ENCODE measurements at regions not wholly inside any gene's neighbourhood (a gene's known extent, or its start where the extent isn't known, plus 50 kb on each side); places are given as distances from the start of the nearest gene placed in this dataset.
A peak's percentile ranks its signal among the peaks of the same experiment; 100 is the strongest.

DNA sequence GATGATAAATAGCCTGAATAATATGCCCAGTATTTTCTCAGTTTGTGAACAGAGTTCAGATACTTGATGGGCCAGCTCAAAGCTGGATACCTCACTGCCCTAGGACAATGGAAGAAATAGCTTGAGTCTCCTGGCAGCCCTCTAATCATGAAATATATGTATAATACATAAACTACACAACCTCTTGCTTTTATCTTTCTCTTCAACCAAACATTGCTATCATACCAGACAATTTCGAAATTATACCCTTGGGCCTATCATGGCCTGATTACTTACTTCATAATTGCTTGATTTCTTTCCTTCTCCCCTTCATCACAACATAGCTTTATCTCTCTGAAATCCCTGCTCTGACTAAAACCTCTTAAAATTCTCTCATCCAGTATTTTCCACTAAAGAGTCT is 1144.9 kb upstream of the C9orf72 start:
- no peak for DNase-seq (ENCODE audit: low read depth)

GRCh38 chr9:28720746-28721145 is 1147.5 kb upstream of the C9orf72 start:
- no peak for DNase-seq (ENCODE audit: low read depth)

GRCh38 chr9:28730111-28730510 is 1156.8 kb upstream of the C9orf72 start:
- DNase-seq (ENCODE audit: low read depth), result no peak

- DNase-seq (ENCODE audit: low read depth), result no peak
Observed at GRCh38 chr9:28735738-28736342, 1162.6 kb upstream of the C9orf72 start.

DNA sequence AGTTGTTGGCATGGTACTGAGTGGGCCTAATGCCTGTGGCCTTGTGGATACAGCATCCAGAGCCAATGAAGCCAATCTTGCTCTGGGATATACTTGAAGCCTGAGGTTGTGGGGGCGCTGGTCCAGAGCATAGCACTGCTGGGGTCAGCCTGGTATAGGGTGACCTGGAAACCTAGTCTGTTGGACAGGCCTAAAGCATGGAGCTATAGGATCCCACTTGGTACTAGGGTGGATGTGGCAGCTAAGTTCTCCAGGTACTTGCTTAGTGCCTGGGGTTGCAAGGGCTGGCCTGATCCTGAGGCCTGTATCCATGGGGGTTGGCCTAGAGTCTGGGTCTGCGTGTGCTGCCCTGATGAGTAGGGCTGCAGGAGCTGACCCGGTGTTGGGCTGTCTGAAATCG is 1168.2 kb upstream of the C9orf72 start:
- DNase-seq (ENCODE audit: low read depth), result no peak

DNA sequence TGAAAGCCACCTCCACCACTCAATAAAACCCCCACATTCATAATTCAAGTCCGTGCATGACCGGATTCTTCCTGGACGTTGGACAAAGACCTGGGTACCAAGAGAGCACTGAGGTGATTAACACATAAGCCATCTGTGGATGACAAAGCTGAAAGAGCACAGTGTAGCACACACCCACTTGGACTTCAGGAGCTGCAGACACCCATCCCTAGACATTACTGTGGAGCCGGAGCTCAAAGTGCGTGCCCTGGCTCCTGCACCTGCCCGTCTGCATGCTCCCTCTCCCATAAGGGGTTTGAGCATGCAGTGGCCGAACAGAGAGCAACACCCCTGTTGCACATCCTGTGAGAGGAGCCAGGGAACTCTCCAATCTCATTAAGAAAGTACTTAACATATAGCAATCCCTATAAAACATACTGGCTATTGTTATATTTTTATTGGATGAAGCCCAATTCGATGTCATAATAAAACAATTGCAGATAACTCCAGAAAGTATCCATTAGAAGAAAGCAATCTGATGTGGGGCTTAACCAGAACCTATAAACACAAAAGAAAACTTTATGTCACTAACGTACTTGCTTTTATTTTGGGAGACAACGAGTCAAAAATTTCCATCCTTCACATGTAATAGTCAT is 1174.2 kb upstream of the C9orf72 start:
- DNase-seq (ENCODE audit: low read depth), result no peak

DNA sequence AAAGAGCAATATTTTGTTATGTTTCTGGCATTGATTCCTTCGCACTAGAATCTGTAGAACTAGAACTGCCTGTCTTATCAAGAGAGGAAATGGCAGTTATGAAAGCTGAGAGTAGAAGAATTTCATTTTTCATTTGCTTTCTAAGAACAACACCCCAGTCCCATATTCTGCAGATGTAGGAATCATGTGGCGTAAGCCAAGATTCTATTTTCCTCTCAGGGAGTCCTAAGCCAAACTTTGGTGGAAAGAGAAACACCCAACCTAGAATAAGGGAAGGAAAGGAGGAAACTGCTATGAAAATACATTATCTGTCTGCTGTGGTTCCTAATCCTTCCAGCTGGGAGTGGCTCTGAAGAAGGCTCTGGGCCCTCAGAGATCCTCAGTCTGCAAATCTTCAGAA is 1176.9 kb upstream of the C9orf72 start:
- no peak for DNase-seq (ENCODE audit: low read depth)

DNA sequence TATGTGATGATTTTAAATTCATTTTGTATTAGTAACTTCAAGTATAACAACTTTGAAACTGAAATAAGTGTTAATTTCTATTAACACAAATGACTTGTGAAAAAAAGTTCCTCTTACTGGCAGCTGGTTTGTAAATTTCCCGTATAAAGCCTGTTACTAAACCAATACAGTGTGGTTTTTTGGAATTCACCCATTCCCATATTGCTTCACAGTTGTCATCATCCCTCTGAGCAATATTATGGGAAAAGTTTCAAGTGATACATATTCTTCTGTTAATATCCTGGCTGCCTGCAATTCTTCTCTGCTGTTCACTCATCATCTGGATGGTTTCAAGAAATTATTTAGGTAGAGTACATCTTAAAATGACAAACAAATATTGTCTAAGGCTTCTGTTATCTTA is 1185.1 kb upstream of the C9orf72 start:
- DNase-seq (ENCODE audit: low read depth), result peak; percentile 40

GRCh38 chr9:28758971-28759370 is 1185.7 kb upstream of the C9orf72 start:
- no peak for DNase-seq (ENCODE audit: low read depth)

DNA sequence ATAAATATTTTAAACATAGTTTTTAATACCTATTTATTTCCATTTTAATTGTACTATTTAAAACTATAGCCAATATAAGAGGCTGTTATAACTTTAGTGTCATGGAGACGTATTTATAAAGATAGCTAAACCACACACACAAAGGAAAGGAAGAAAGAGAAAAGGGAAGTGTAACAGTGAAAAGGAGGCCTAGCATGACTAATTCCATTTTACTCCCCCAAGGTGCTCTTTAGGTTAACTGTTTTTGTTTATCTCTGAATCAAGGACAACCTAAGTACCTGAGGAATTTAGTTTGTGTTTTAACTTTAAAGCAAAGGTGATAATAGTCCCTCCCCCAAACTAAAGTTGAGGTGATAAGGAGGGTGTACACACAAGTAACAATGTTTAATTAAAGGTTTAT is 1188.9 kb upstream of the C9orf72 start:
- no peak for DNase-seq (ENCODE audit: low read depth)

GRCh38 chr9:28764532-28764931 is 1191.3 kb upstream of the C9orf72 start:
- DNase-seq (ENCODE audit: low read depth), result no peak

- DNase-seq (ENCODE audit: low read depth), result peak; percentile 12
Observed at GRCh38 chr9:28770226-28770625, 1196.9 kb upstream of the C9orf72 start.

DNA sequence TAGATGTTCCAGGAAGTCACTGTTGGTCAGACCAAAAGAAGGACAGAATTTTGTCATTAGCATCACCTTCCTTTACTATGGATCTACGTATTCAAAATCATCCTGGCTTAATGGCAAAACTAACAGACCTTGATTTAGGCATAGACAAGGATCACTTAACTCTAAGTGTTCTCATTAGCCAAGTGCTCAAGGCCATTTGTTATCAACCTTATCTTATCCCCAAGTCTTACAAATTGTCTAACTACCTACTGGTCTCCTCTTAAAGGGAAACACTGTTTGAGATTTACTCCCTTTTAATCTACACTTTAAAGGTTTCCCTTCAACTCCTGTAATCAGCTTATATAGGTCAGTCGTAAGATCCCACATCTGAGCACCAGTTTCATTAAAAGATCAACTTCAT is 1197.5 kb upstream of the C9orf72 start:
- no peak for DNase-seq (ENCODE audit: low read depth)

DNA sequence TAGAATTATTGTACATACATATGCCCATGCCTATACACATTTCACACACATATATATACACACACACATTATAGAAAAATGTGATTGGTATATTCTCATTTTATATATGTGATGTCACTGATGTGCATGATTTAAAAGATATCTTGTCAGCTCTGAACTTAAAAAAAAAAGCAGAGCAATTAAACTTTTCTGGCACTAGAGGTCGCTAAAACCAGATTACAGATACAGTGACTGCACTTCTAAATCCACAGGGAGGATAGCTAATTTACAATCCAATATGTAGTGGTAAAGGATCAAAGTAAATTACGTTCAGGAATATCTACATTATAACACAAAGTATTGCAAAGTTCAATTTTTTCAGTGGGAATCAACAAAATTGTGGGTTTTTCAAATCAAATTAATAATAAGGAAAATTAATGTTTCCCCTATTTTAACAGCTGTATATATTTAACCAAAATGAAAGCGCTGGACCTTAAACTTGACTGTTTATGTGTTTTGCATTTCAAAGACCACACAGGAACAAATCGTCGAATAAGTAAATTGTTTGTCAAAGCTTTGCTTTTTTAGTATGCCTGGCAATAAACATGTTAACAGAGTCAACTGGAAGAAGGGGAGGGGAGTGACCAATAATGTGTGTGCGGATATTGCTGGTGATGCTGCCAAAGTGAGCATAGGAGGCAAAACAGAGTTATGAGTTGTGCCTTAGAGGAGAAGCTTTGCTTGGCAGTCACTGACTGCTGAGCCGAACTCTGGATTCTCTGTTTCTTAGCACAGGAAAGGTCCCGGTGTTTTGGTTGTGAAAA is 1201.4 kb upstream of the C9orf72 start:
- peak; percentile 41 for DNase-seq (ENCODE audit: low read depth)

DNA sequence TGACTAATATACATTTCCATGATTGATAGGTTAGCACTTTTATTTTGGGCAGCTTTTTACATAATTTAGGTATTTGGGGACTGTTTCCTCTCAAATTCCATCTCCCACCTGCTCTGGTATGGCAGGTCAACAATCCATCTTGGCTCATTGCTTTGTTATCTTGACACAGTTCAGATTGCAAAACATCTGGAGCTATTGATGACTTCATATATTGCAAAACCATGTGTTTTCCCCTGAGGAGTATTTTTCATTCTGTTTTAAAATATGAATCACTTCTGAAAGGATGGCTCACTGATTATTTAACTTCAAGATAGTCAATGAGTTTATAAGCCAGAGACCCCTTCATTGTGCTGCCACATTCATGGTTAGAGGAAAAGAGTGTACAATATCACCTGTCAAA is 1206.0 kb upstream of the C9orf72 start:
- DNase-seq (ENCODE audit: low read depth), result peak; percentile 47

DNA sequence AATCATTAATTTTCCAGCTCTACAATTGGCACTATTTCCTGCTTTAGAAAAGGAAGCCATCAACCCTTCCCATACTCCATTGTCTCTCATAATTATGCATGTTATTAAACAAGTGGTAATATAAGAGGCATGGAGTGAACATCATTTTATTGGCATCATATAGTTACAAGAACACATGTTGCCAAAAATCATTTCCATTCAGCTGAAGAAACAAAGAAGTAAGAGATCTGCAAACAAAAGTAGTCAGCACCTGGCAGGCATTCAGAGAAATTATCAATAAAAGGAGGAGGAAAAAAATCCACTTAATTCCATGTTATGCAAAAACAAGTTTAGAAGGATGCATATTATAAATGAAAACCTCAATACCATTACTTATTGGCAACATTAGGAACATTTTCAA is 1208.2 kb upstream of the C9orf72 start:
- no peak for DNase-seq (ENCODE audit: low read depth)

- peak; percentile 40 for DNase-seq (ENCODE audit: low read depth)
Observed at GRCh38 chr9:28782630-28783029, 1209.3 kb upstream of the C9orf72 start.

- DNase-seq (ENCODE audit: low read depth), result no peak
Observed at GRCh38 chr9:28792716-28793115, 1219.4 kb upstream of the C9orf72 start.

DNA sequence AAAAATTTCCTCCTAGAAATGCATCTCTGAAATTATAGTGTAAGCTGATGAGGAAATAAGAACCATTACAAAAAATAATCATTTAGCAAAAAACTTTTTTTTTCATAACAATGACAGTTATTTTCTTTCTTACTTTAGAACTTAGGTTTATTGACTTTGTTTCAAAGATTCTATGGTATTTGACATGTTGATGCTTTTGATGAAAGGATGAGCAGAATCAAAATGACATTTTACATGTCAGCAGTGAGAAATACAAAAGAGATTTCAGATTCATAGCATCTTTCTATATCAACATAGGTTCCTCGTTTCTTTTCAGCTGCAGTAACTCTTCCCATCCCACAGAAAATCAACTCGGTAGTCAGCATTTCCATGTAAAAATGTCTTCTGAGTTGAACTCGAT is 1226.6 kb upstream of the C9orf72 start:
- no peak for DNase-seq (ENCODE audit: low read depth)

- peak; percentile 62 for DNase-seq (ENCODE audit: low read depth)
Observed at GRCh38 chr9:28801144-28801799, 1228.0 kb upstream of the C9orf72 start.

- DNase-seq (ENCODE audit: low read depth), result no peak
Observed at GRCh38 chr9:28805197-28805596, 1231.9 kb upstream of the C9orf72 start.

GRCh38 chr9:28808042-28808441 is 1234.8 kb upstream of the C9orf72 start:
- DNase-seq (ENCODE audit: low read depth), result peak; percentile 89
